Ovary (tissue), 7 donors: ENCODE measurements at regions not wholly inside any gene's neighbourhood (a gene's known extent, or its start where the extent isn't known, plus 50 kb on each side); places are given as distances from the start of the nearest gene placed in this dataset.

Source experiments
- DNase-seq, 5 donors: peaks; one replicate each; pipeline ENCODE4 v3.0.0-alpha.2; 2019 to 2020
- H3K27ac ChIP-seq, 2 donors: fragments of 200-600 bp; one replicate each; pipeline versions ENCODE4 v1.5.1 to v1.8.0; 2019 to 2022
- H3K27me3 ChIP-seq: fragments of 200-600 bp; one replicate; pipeline ENCODE4 v1.8.0; 2022
- H3K36me3 ChIP-seq: fragments of 200-600 bp; sonication (generic); one replicate; pipeline ENCODE4 v1.5.1; 2019
- H3K4me1 ChIP-seq: one replicate; pipeline ENCODE4 v1.8.1; 2013; ENCODE audit warnings: mild to moderate bottlenecking, moderate library complexity; ENCODE audit not compliant: insufficient read depth
- H3K4me3 ChIP-seq: fragments of 200-600 bp; sonication (generic); one replicate; pipeline ENCODE4 v1.5.1; 2017
- H3K9me3 ChIP-seq, 2 donors: fragments of 200-600 bp in 1 of 2; sonication (generic) in 1 of 2; one replicate each; pipeline versions ENCODE4 v1.5.1 to v1.8.1; 2013 to 2019; ENCODE audit warnings: mild to moderate bottlenecking in 1 of 2, moderate library complexity in 1 of 2
- EP300 ChIP-seq: sonication (generic); formaldehyde crosslinking; IDR thresholded peaks from one replicate; pipeline ENCODE4 v1.6.1; 2017; ENCODE audit warnings: antibody characterized with exemption
- POLR2A ChIP-seq: fragments of 450-650 bp; IDR thresholded peaks from one replicate; pipeline ENCODE4 v1.6.1; 2017; ENCODE audit warnings: antibody characterized with exemption, mild to moderate bottlenecking, moderate library complexity
- WGBS, 3 donors: extraction: QIAGEN DNeasy Blood & Tissue Kit in 1 of 3; methylation state at CpG; one replicate each; pipeline versions ENCODE4 v1.1.5 to v1.1.7; 2013 to 2017; 5-methylcytosine and 5-hydroxymethylcytosine counted together
- intact Hi-C, 4 donors: fragments of 100-400 bp; cut with DNase I; formaldehyde crosslinking; loops; one replicate each; pipeline versions ENCODE4 v1.11.0 to v1.15.1; 2022 to 2023
- TF ChIP-seq, protein P1 (sequence below), 3 donors: fragments of 450-650 bp in 2 of 3; fragments of 200-600 bp in 1 of 3; IDR thresholded peaks; one replicate each; pipeline versions ENCODE4 v1.5.1 to v1.8.0; 2016 to 2022; ENCODE audit warnings: antibody characterized with exemption in 3 of 3, mild to moderate bottlenecking in 1 of 3
- donor health status: DM: no; HTN: no; CAD: no; lungs with moderate emphysema.
- donor health status: DM: no; HTN: no; CAD: no.
- donor health status: Bipolar disorder and iron deficiency.
- donor health status: DM: no; HTN: no; CAD: no.
- donor health status: DM: yes; HTN: yes; CAD: no.

GRCh38 chr2:217462121-217462520 is 540.7 kb downstream of the TNS1 start:
- H3K4me1 ChIP-seq: peaks cover 3% of the 10 kb centered on the region
- no peak for DNase-seq
- H3K27me3 ChIP-seq: no peaks in the 10 kb centered on the region
- H3K9me3 ChIP-seq: no peaks in the 10 kb centered on the region
- 32 to 54% (median 45%) methylated on average over 2 of the region's 2 CpGs for WGBS, 3 donors
- intact Hi-C loops: no loop called here
- H3K27ac ChIP-seq: no peak overlapping the region
- no peak overlapping the region for H3K4me3 ChIP-seq
- no peak for TF ChIP-seq POLR2A
- H3K36me3 ChIP-seq: no peaks in the 10 kb centered on the region

- Histone ChIP-seq H3K27ac (no peak overlapping the region), H3K27me3 (no peaks in the 10 kb centered on the region), H3K9me3 (no peaks in the 10 kb centered on the region), H3K4me3 (no peak overlapping the region), H3K4me1 (peaks cover under 1% of the 10 kb centered on the region), H3K36me3 (no peaks in the 10 kb centered on the region)
- intact Hi-C loops: no loop called here
- no peak for TF ChIP-seq POLR2A
- TF ChIP-seq, protein P1, sequence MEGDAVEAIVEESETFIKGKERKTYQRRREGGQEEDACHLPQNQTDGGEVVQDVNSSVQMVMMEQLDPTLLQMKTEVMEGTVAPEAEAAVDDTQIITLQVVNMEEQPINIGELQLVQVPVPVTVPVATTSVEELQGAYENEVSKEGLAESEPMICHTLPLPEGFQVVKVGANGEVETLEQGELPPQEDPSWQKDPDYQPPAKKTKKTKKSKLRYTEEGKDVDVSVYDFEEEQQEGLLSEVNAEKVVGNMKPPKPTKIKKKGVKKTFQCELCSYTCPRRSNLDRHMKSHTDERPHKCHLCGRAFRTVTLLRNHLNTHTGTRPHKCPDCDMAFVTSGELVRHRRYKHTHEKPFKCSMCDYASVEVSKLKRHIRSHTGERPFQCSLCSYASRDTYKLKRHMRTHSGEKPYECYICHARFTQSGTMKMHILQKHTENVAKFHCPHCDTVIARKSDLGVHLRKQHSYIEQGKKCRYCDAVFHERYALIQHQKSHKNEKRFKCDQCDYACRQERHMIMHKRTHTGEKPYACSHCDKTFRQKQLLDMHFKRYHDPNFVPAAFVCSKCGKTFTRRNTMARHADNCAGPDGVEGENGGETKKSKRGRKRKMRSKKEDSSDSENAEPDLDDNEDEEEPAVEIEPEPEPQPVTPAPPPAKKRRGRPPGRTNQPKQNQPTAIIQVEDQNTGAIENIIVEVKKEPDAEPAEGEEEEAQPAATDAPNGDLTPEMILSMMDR (IDR thresholded peaks at IDR 0.05): no peak
- no peak for TF ChIP-seq EP300
- 70 to 84% (median 80%) methylated on average over 4 of the region's 4 CpGs for WGBS, 3 donors
- DNase-seq: no peak
Observed at GRCh38 chr2:217461674-217462073, 541.1 kb downstream of the TNS1 start.

GRCh38 chr2:217459680-217460405 is 543.0 kb downstream of the TNS1 start:
- no peaks in the 10 kb centered on the region for H3K27me3 ChIP-seq
- DNase-seq: no peak
- H3K9me3 ChIP-seq: no peaks in the 10 kb centered on the region
- TF ChIP-seq EP300: no peak
- TF ChIP-seq POLR2A: no peak
- TF ChIP-seq, protein P1 (IDR thresholded peaks at IDR 0.05): no peak
- H3K4me1 ChIP-seq: no peaks in the 10 kb centered on the region
- H3K36me3 ChIP-seq: no peaks in the 10 kb centered on the region
- H3K4me3 ChIP-seq: no peak overlapping the region
- intact Hi-C loops: no loop called here
- H3K27ac ChIP-seq: no peak overlapping the region
- WGBS, 3 donors: 88 to 95% (median 93%) methylated on average over 5 of the region's 5 CpGs

DNA sequence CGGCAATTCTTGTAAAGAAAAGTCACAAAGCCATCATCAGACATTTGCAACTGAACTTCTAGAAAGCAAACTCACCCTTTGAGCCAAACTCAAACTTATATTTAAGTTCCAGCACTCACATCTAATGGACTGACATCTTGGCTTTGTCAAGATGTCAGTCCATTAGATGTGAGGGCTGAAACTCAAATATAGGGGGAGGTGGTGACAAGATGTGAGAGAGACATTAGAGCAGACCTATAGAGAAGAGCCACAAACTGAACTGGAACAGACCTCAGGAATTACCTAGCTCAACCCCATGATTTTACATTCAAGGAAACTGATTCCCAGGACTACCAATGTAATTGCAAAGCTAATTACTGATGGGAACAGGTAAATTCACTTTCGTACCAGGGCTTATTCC is 543.8 kb downstream of the TNS1 start:
- intact Hi-C loops: no loop called here
- H3K36me3 ChIP-seq: no peaks in the 10 kb centered on the region
- 97 to 99% (median 98%) methylated on average over 2 of the region's 2 CpGs for WGBS, 3 donors
- H3K27me3 ChIP-seq: no peaks in the 10 kb centered on the region
- H3K9me3 ChIP-seq: no peaks in the 10 kb centered on the region
- H3K4me3 ChIP-seq: no peak overlapping the region
- H3K27ac ChIP-seq: no peak overlapping the region
- H3K4me1 ChIP-seq: no peaks in the 10 kb centered on the region
- TF ChIP-seq, protein P1 (IDR thresholded peaks at IDR 0.05): no peak
- TF ChIP-seq POLR2A (no peak), EP300 (no peak)
- DNase-seq: no peak

DNA sequence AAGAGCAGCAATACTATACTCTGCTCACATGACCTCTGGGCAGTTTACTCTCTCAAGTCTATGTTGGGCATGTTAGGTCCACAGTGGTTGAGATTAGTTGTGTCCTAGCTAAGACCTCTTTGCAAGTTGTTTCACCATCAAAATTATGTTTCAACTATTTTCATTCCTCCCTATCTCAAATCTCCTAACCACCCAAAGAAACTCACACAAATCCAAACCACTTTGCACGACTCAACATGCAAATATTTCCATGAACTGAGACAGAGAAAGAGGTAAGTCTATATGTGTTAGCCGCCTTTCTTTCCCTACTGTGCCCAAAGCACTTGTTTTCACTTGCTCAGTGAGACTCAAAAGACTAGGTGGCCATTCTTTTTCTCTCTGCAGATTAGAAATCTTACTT is 546.8 kb downstream of the TNS1 start:
- 62 to 83% (median 75%) methylated on average over 2 of the region's 2 CpGs for WGBS, 3 donors
- no peaks in the 10 kb centered on the region for H3K36me3 ChIP-seq

More for the DNA sequence above, 546.8 kb downstream of the TNS1 start:
- TF ChIP-seq, protein P1 (IDR thresholded peaks at IDR 0.05): no peak
- TF ChIP-seq EP300 (no peak), POLR2A (no peak)
- H3K4me3 ChIP-seq: no peak overlapping the region
- no peaks in the 10 kb centered on the region for H3K27me3 ChIP-seq
- no peaks in the 10 kb centered on the region for H3K4me1 ChIP-seq
- H3K27ac ChIP-seq: no peak overlapping the region
- H3K9me3 ChIP-seq: no peaks in the 10 kb centered on the region
- no peak for DNase-seq
- intact Hi-C loops: no loop called here
